Endothelial cell (in vitro differentiated cells): ENCODE measurements at regions not wholly inside any gene's neighbourhood (a gene's known extent, or its start where the extent isn't known, plus 50 kb on each side); places are given as distances from the start of the nearest gene placed in this dataset.

Source experiments
- DNase-seq: peaks from one replicate; pipeline ENCODE4 v3.0.0; 2021; ENCODE audit warnings: low spot score
- H3K27ac Mint-ChIP-seq: one replicate; pipeline ENCODE4 v1.8.0; 2021; ENCODE audit warnings: mixed read lengths, inconsistent platforms; ENCODE audit not compliant: unreplicated experiment
- H3K27me3 Mint-ChIP-seq: one replicate; pipeline ENCODE4 v1.8.0; 2021; ENCODE audit warnings: mild to moderate bottlenecking, moderate library complexity, mixed read lengths, inconsistent platforms; ENCODE audit not compliant: unreplicated experiment
- H3K36me3 Mint-ChIP-seq: one replicate; pipeline ENCODE4 v1.8.0; 2021; ENCODE audit warnings: mild to moderate bottlenecking, low read depth, mixed read lengths, inconsistent platforms; ENCODE audit not compliant: unreplicated experiment
- H3K4me1 Mint-ChIP-seq: one replicate; pipeline ENCODE4 v1.8.0; 2021; ENCODE audit warnings: mild to moderate bottlenecking, mixed read lengths, inconsistent platforms; ENCODE audit not compliant: unreplicated experiment
- H3K4me3 Mint-ChIP-seq: one replicate; pipeline ENCODE4 v1.8.0; 2021; ENCODE audit warnings: mild to moderate bottlenecking, mixed read lengths, inconsistent platforms; ENCODE audit not compliant: unreplicated experiment
- H3K9me3 Mint-ChIP-seq: one replicate; pipeline ENCODE4 v1.8.0; 2021; ENCODE audit warnings: mixed read lengths, inconsistent platforms; ENCODE audit not compliant: unreplicated experiment
- TF ChIP-seq, protein P1 (sequence below): fragments of 200-600 bp; sonication (generic); IDR thresholded peaks from one replicate; pipeline ENCODE4 v1.5.0; 2021; ENCODE audit warnings: antibody characterized with exemption; ENCODE audit not compliant: unreplicated experiment

DNA sequence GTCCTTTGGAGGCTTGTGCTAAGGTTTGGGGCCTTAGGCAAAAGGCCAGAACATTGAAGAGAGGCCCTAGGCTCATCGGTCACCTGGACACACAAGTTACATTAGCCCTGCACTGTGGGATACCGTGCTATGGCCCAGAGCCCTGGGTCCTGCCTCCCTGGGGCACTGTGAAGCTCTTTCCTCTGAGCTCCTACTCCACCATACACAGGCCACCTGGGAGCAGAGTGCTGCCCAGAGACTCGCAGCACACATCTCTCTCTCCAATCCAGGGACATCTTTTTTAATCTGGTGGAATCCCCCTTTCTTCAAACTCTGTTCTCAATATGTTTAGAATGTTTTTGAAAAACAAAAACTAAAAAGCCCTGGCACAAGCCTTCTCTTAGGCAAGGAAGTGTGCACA is 314.2 kb upstream of the RGS6 start:
- H3K27me3 Mint-ChIP-seq: peaks cover 4% of the 10 kb centered on the region
- H3K4me3 Mint-ChIP-seq: no peak overlapping the region
- no peaks in the 10 kb centered on the region for H3K9me3 Mint-ChIP-seq
- peaks cover 16% of the 10 kb centered on the region for H3K36me3 Mint-ChIP-seq
- no peak for DNase-seq
- TF ChIP-seq, protein P1, sequence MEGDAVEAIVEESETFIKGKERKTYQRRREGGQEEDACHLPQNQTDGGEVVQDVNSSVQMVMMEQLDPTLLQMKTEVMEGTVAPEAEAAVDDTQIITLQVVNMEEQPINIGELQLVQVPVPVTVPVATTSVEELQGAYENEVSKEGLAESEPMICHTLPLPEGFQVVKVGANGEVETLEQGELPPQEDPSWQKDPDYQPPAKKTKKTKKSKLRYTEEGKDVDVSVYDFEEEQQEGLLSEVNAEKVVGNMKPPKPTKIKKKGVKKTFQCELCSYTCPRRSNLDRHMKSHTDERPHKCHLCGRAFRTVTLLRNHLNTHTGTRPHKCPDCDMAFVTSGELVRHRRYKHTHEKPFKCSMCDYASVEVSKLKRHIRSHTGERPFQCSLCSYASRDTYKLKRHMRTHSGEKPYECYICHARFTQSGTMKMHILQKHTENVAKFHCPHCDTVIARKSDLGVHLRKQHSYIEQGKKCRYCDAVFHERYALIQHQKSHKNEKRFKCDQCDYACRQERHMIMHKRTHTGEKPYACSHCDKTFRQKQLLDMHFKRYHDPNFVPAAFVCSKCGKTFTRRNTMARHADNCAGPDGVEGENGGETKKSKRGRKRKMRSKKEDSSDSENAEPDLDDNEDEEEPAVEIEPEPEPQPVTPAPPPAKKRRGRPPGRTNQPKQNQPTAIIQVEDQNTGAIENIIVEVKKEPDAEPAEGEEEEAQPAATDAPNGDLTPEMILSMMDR: no peak
- peaks cover 21% of the 10 kb centered on the region for H3K4me1 Mint-ChIP-seq
- no peak overlapping the region for H3K27ac Mint-ChIP-seq

- Mint-ChIP-seq H3K9me3 (no peaks in the 10 kb centered on the region), H3K4me1 (peaks cover 18% of the 10 kb centered on the region), H3K36me3 (peaks cover 16% of the 10 kb centered on the region), H3K27me3 (peaks cover 4% of the 10 kb centered on the region), H3K27ac (no peak overlapping the region), H3K4me3 (no peak overlapping the region)
- TF ChIP-seq, protein P1: no peak
- DNase-seq: no peak
These were observed 313.5 kb upstream of the RGS6 start for GRCh38 chr14:71618716-71619115.

GRCh38 chr14:71619472-71619871 is 312.8 kb upstream of the RGS6 start:
- H3K36me3 Mint-ChIP-seq: peaks cover 16% of the 10 kb centered on the region
- H3K4me1 Mint-ChIP-seq: peaks cover 18% of the 10 kb centered on the region
- H3K4me3 Mint-ChIP-seq: no peak overlapping the region
- TF ChIP-seq, protein P1: no peak
- no peak overlapping the region for H3K27ac Mint-ChIP-seq
- no peaks in the 10 kb centered on the region for H3K9me3 Mint-ChIP-seq
- peaks cover 4% of the 10 kb centered on the region for H3K27me3 Mint-ChIP-seq
- DNase-seq: no peak

- peak overlapping the region; percentile 25 for H3K4me3 Mint-ChIP-seq
- DNase-seq: no peak
- peak overlapping the region; percentile 54 for H3K27ac Mint-ChIP-seq
- peaks cover 4% of the 10 kb centered on the region for H3K27me3 Mint-ChIP-seq
- H3K36me3 Mint-ChIP-seq: peaks cover 11% of the 10 kb centered on the region
- no peaks in the 10 kb centered on the region for H3K9me3 Mint-ChIP-seq
- TF ChIP-seq, protein P1: no peak
- peaks cover 18% of the 10 kb centered on the region for H3K4me1 Mint-ChIP-seq
These were observed 311.8 kb upstream of the RGS6 start for GRCh38 chr14:71620401-71620800.

DNA sequence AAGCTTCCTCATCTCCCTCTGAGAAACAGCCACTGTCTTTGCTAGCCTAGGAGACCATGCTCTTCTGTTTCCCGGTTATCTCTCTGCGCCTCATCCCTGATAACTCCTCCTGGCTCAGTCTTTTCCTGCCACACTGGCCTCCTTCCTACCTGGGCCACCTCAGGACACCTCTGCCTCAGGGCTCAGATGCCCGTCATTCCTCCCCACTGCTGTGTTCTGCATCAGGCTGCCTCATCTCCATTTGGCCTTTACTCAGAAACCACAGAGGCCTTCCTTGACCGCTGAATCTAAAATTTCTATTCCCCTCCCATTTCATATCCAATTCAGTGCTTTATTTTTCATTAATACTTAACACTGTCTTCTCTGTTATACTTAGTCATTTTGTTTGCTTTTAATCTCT is 311.0 kb upstream of the RGS6 start:
- TF ChIP-seq, protein P1: no peak
- peaks cover 4% of the 10 kb centered on the region for H3K27me3 Mint-ChIP-seq
- no peaks in the 10 kb centered on the region for H3K9me3 Mint-ChIP-seq
- peaks cover 18% of the 10 kb centered on the region for H3K4me1 Mint-ChIP-seq
- peaks cover 11% of the 10 kb centered on the region for H3K36me3 Mint-ChIP-seq
- no peak for DNase-seq
- H3K27ac Mint-ChIP-seq: peak overlapping the region; percentile 54
- H3K4me3 Mint-ChIP-seq: peak overlapping the region; percentile 2
